ENCODE measurements at regions not wholly inside any gene's neighbourhood (a gene's known extent, or its start where the extent isn't known, plus 50 kb on each side); places are given as distances from the start of the nearest gene placed in this dataset.

DNA sequence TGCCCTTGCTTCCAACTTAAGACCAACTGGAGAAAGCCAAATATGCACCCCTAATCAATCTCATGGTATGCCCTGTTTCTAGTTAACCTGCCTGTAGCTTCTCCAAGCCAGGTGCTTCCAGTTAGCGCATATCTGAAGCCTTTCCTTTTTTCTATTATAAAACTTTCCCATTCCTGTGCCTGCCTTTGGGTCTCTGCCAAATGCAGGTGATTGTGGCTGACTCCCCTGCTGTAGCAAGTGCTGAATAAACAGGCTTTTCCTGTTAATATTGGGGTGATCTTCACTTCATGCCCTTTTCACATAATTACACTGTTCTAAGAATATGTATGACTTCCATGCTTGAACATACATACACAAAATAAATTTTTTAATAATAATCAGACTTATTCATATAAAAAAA, 207.4 kb downstream of the TANC2 start:
- TF ChIP-seq, protein P1, sequence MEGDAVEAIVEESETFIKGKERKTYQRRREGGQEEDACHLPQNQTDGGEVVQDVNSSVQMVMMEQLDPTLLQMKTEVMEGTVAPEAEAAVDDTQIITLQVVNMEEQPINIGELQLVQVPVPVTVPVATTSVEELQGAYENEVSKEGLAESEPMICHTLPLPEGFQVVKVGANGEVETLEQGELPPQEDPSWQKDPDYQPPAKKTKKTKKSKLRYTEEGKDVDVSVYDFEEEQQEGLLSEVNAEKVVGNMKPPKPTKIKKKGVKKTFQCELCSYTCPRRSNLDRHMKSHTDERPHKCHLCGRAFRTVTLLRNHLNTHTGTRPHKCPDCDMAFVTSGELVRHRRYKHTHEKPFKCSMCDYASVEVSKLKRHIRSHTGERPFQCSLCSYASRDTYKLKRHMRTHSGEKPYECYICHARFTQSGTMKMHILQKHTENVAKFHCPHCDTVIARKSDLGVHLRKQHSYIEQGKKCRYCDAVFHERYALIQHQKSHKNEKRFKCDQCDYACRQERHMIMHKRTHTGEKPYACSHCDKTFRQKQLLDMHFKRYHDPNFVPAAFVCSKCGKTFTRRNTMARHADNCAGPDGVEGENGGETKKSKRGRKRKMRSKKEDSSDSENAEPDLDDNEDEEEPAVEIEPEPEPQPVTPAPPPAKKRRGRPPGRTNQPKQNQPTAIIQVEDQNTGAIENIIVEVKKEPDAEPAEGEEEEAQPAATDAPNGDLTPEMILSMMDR (IDR thresholded peaks at IDR 0.05), result no peak
- DNase-seq, result no peak
- Mint-ChIP-seq H3K27me3 (ENCODE audit: insufficient read depth) (peaks cover 4% of the 10 kb centered on the region; the same call in 1 of the 2 replicates), H3K9me3 (peaks cover 5% of the 10 kb centered on the region), H3K4me3 (no peak overlapping the region), H3K4me1 (ENCODE audit: low read depth) (peaks cover 73% of the 10 kb centered on the region), H3K36me3 (ENCODE audit: low read depth) (peaks cover 33% of the 10 kb centered on the region), H3K27ac (no peak overlapping the region; the same call in 1 of the 2 replicates)

DNA sequence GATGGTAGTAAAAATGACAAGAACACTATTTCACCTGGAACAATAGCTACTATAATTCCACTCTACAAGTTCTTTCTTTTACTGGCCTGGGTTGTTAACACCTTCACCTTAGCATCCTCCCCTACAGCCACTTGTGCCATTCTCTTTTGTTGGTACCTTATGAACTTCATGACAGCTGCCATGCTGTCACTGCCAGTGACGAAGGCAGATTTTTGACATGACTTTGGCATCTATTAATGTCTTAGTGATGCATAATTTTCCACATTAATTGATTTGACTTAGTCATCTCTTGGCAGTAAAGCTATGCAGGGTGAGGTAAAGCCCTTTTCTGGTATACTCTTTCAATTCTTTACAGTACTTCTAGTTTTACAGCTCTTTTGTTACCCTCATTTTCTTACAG, 207.9 kb downstream of the TANC2 start:
- H3K4me3 Mint-ChIP-seq, result no peak overlapping the region; the same call in 1 of the 2 replicates
- TF ChIP-seq, protein P1 (IDR thresholded peaks at IDR 0.05), result no peak
- H3K27me3 Mint-ChIP-seq (ENCODE audit: insufficient read depth), result peaks cover 4% of the 10 kb centered on the region; the same call in 1 of the 2 replicates
- H3K9me3 Mint-ChIP-seq, result peaks cover 5% of the 10 kb centered on the region
- H3K27ac Mint-ChIP-seq, result peak overlapping the region; percentile 42
- peaks cover 33% of the 10 kb centered on the region for H3K36me3 Mint-ChIP-seq (ENCODE audit: low read depth)
- DNase-seq, result no peak
- H3K4me1 Mint-ChIP-seq (ENCODE audit: low read depth), result peaks cover 73% of the 10 kb centered on the region

GRCh38 chr17:63178530-63178929, 212.5 kb downstream of the TANC2 start:
- peaks cover 5% of the 10 kb centered on the region for H3K9me3 Mint-ChIP-seq
- DNase-seq, result peak; percentile 45
- peak overlapping the region; percentile 71 for H3K4me3 Mint-ChIP-seq
- peak overlapping the region; percentile 78 for H3K27ac Mint-ChIP-seq
- peaks cover 58% of the 10 kb centered on the region for H3K4me1 Mint-ChIP-seq (ENCODE audit: low read depth)
- TF ChIP-seq, protein P1 (IDR thresholded peaks at IDR 0.05), result no peak
- peaks cover 47% of the 10 kb centered on the region for H3K36me3 Mint-ChIP-seq (ENCODE audit: low read depth)
- peaks cover 2% of the 10 kb centered on the region; the same call in 1 of the 2 replicates for H3K27me3 Mint-ChIP-seq (ENCODE audit: insufficient read depth)

DNA sequence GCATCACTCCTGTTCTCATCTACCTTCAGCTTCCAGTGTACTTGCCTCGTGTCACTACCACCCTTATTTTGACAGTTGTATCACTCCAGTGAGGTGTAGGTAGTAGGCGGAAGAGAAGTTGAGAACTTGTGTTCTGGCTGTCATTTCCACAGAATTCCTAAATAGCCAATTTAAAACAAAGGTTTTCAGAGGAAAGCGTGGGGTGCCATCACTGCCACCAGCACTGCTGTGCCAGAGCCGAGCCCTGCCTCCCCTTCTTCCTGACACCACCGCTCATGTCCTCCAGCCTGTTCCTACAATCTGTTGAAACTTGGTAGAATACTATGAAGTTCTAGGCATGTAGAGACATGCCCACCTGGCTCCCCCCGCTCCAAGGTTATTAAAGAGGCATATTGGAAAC, 215.8 kb downstream of the TANC2 start:
- TF ChIP-seq, protein P1 (IDR thresholded peaks at IDR 0.05), result no peak
- no peaks in the 10 kb centered on the region for H3K9me3 Mint-ChIP-seq
- H3K27me3 Mint-ChIP-seq (ENCODE audit: insufficient read depth), result no peaks in the 10 kb centered on the region; the same call in 1 of the 2 replicates
- H3K4me1 Mint-ChIP-seq (ENCODE audit: low read depth), result peaks cover 58% of the 10 kb centered on the region
- H3K27ac Mint-ChIP-seq, result peak overlapping the region; percentile 50
- H3K36me3 Mint-ChIP-seq (ENCODE audit: low read depth), result peaks cover 42% of the 10 kb centered on the region
- no peak overlapping the region for H3K4me3 Mint-ChIP-seq
- no peak for DNase-seq

- peak; percentile 33 for DNase-seq
- peaks cover 1% of the 10 kb centered on the region for H3K27me3 Mint-ChIP-seq (ENCODE audit: insufficient read depth)
- TF ChIP-seq, protein P1 (IDR thresholded peaks at IDR 0.05), result peak; percentile 38; the same call in 1 of the 2 replicates
- peaks cover 35% of the 10 kb centered on the region for H3K36me3 Mint-ChIP-seq (ENCODE audit: low read depth)
- no peaks in the 10 kb centered on the region for H3K9me3 Mint-ChIP-seq
- peaks cover 55% of the 10 kb centered on the region for H3K4me1 Mint-ChIP-seq (ENCODE audit: low read depth)
- H3K27ac Mint-ChIP-seq, result peak overlapping the region; percentile 68
- H3K4me3 Mint-ChIP-seq, result no peak overlapping the region
Observed at GRCh38 chr17:63185420-63185819, 219.4 kb downstream of the TANC2 start.

Measured in HFFc6 (cell line).